ENCODE measurements at regions not wholly inside any gene's neighbourhood (a gene's known extent, or its start where the extent isn't known, plus 50 kb on each side); places are given as distances from the start of the nearest gene placed in this dataset.

DNA sequence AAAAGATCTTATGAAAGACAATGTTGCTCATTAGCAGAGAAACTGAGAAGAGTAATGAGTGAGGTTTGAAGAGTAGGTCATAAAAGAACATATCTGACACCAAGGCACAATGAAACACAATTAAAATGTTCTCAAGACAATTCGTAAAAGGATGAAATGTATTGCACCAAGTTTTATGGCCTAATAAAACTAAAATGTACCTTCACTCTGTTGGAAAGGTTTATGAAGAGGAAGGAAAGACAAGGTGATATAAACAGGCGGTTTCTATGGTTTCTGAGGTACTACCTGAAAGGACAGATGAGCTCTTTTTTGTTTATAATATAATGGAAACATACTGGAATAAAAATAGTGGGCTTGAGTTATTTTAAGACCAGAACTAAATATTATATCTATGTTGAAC lies 821.3 kb downstream of the TAF11L14 start (continued):
- TF ChIP-seq, protein P1, sequence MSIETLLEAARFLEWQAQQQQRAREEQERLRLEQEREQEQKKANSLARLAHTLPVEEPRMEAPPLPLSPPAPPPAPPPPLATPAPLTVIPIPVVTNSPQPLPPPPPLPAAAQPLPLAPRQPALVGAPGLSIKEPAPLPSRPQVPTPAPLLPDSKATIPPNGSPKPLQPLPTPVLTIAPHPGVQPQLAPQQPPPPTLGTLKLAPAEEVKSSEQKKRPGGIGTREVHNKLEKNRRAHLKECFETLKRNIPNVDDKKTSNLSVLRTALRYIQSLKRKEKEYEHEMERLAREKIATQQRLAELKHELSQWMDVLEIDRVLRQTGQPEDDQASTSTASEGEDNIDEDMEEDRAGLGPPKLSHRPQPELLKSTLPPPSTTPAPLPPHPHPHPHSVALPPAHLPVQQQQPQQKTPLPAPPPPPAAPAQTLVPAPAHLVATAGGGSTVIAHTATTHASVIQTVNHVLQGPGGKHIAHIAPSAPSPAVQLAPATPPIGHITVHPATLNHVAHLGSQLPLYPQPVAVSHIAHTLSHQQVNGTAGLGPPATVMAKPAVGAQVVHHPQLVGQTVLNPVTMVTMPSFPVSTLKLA (conservative IDR thresholded peaks at IDR 0.05), result no peak
- TF ChIP-seq RBM14 (IDR thresholded peaks at IDR 0.05; ENCODE audit: borderline replicate concordance, insufficient read depth, low read depth, low read length) (no peak), HINFP (tag; conservative IDR thresholded peaks at IDR 0.05; ENCODE audit: low read depth) (no peak), NEUROD1 (IDR thresholded peaks at IDR 0.05; ENCODE audit: borderline replicate concordance, low read depth, low read length, partially characterized antibody) (no peak), SNRNP70 (optimal IDR thresholded peaks at IDR 0.05; ENCODE audit: low read depth, low read length) (no peak), VEZF1 (CRISPR knock-in tag; IDR thresholded peaks at IDR 0.05) (no peak), ZNF133 (CRISPR knock-in tag; IDR thresholded peaks at IDR 0.05) (no peak), ATF4 (CRISPR knock-in tag; IDR thresholded peaks at IDR 0.05) (no peak), MECOM (CRISPR knock-in tag; IDR thresholded peaks at IDR 0.05) (no peak)
- TF ChIP-seq, protein P2, sequence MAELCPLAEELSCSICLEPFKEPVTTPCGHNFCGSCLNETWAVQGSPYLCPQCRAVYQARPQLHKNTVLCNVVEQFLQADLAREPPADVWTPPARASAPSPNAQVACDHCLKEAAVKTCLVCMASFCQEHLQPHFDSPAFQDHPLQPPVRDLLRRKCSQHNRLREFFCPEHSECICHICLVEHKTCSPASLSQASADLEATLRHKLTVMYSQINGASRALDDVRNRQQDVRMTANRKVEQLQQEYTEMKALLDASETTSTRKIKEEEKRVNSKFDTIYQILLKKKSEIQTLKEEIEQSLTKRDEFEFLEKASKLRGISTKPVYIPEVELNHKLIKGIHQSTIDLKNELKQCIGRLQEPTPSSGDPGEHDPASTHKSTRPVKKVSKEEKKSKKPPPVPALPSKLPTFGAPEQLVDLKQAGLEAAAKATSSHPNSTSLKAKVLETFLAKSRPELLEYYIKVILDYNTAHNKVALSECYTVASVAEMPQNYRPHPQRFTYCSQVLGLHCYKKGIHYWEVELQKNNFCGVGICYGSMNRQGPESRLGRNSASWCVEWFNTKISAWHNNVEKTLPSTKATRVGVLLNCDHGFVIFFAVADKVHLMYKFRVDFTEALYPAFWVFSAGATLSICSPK (IDR thresholded peaks at IDR 0.05; ENCODE audit: borderline replicate concordance), result no peak
- TF ChIP-seq, protein P3, sequence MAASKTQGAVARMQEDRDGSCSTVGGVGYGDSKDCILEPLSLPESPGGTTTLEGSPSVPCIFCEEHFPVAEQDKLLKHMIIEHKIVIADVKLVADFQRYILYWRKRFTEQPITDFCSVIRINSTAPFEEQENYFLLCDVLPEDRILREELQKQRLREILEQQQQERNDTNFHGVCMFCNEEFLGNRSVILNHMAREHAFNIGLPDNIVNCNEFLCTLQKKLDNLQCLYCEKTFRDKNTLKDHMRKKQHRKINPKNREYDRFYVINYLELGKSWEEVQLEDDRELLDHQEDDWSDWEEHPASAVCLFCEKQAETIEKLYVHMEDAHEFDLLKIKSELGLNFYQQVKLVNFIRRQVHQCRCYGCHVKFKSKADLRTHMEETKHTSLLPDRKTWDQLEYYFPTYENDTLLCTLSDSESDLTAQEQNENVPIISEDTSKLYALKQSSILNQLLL (CRISPR knock-in tag; IDR thresholded peaks at IDR 0.05; ENCODE audit: borderline replicate concordance), result no peak
